Panc1 (cell line): ENCODE measurements at regions not wholly inside any gene's neighbourhood (a gene's known extent, or its start where the extent isn't known, plus 50 kb on each side); places are given as distances from the start of the nearest gene placed in this dataset.

Source experiments
- CTCF ChIP-seq: fragments of 450-650 bp; IDR thresholded peaks from 2 replicates; pipeline ENCODE4 v1.5.1; 2017; ENCODE audit warnings: mild to moderate bottlenecking
- SIN3A ChIP-seq: IDR thresholded peaks from 2 replicates; pipeline ENCODE4 v1.6.1; 2012; ENCODE audit warnings: low read depth, mild to moderate bottlenecking, low read length, moderate library complexity, borderline replicate concordance; ENCODE audit not compliant: insufficient read depth

DNA sequence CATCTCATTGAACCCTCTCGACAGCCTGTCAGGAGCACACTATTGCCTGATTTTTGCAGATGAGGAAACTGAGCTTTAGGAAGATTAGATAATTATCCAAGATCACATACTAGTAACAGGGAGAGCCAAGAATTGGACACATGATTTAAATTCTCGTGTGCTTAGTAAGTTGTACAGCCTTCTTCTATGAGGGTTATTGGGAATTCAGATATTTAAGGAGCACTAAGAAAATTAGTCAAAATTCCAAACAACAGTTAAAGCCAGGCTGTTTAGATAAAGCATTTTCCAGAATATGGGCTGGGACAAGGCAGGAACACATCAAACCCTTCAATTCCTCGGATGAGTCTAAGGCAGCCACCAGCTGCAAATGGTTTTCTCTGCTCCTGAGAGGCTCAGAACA lies 148.8 kb downstream of the TMEM30B start:
- TF ChIP-seq CTCF (no peak), SIN3A (no peak)
